PFSK-1 (cell line): ENCODE measurements at regions not wholly inside any gene's neighbourhood (a gene's known extent, or its start where the extent isn't known, plus 50 kb on each side); places are given as distances from the start of the nearest gene placed in this dataset.

Experiments
- POLR2AphosphoS5 ChIP-seq: IDR thresholded peaks from 2 replicates; pipeline ENCODE4 v1.6.1; 2012; ENCODE audit warnings: low read depth, mild to moderate bottlenecking, control low read depth, low read length, moderate library complexity
- REST ChIP-seq, 2 experiments: IDR thresholded peaks; 2 replicates each; pipeline versions ENCODE4 v1.6.1 to v1.8.0; 2011 to 2012; ENCODE audit warnings: low read depth in 2 of 2, low read length in 2 of 2, control low read depth in 1 of 2, inconsistent platforms in 1 of 2, mild to moderate bottlenecking in 1 of 2, moderate library complexity in 1 of 2; ENCODE audit not compliant: insufficient read depth in 1 of 2
- SIN3A ChIP-seq: IDR thresholded peaks from 2 replicates; pipeline ENCODE4 v1.6.1; 2012; ENCODE audit warnings: mild to moderate bottlenecking, low read length, moderate library complexity, borderline replicate concordance; ENCODE audit not compliant: insufficient read depth
- TAF1 ChIP-seq: IDR thresholded peaks from 2 replicates; pipeline ENCODE4 v1.6.1; 2012; ENCODE audit warnings: low read length, control low read depth, borderline replicate concordance; ENCODE audit not compliant: insufficient read depth

GRCh38 chr2:100741880-100742276, 78.1 kb upstream of the NPAS2 start:
- TF ChIP-seq POLR2AphosphoS5 (no peak), TAF1 (no peak), SIN3A (no peak), REST (IDR thresholded peaks at IDR 0.05; ENCODE audit: insufficient read depth in 1 of 2, low read depth in 2 of 2, low read length in 2 of 2) (no peak)
